ENCODE measurements at regions not wholly inside any gene's neighbourhood (a gene's known extent, or its start where the extent isn't known, plus 50 kb on each side); places are given as distances from the start of the nearest gene placed in this dataset.

DNA sequence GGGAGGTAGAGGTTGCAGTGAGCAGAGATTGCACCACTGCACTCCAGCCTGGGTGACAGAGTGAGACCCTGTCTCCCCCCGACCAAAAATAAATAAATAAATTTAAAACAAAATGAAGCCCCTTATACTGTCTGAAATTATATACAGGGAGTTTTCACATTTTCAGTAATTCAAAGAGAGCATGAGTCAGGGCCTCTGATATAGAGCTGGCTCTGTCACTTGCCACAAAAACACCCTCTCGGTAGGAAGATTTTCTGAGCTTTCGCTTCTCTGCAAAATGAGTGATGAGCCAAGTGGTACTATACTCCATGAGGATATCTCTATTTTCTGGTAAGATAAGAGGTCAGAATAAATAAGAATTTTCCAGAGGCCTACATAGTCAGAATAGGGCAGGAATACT is 462.9 kb downstream of the COG6 start:
- TF ChIP-seq CTCF (conservative IDR thresholded peaks at IDR 0.05; ENCODE audit: low read length): no peak
- no peak for TF ChIP-seq EZH2phosphoT487 (IDR thresholded peaks at IDR 0.05; ENCODE audit: borderline replicate concordance, low read depth, low read length)
